Hematopoietic multipotent progenitor cell treated with erythropoietin and hydrocortisone succinate and interleukin-3 and kit ligand, for 6 days (in vitro differentiated cells): ENCODE measurements at regions not wholly inside any gene's neighbourhood (a gene's known extent, or its start where the extent isn't known, plus 50 kb on each side); places are given as distances from the start of the nearest gene placed in this dataset.
A peak's percentile ranks its signal among the peaks of the same experiment; 100 is the strongest.

Experiments
- DNase-seq: peaks from one replicate; pipeline ENCODE4 v3.0.0-alpha.2; 2015

GRCh38 chr2:239520811-239521517 is 120.1 kb upstream of the HDAC4 start:
- DNase-seq = no peak

DNA sequence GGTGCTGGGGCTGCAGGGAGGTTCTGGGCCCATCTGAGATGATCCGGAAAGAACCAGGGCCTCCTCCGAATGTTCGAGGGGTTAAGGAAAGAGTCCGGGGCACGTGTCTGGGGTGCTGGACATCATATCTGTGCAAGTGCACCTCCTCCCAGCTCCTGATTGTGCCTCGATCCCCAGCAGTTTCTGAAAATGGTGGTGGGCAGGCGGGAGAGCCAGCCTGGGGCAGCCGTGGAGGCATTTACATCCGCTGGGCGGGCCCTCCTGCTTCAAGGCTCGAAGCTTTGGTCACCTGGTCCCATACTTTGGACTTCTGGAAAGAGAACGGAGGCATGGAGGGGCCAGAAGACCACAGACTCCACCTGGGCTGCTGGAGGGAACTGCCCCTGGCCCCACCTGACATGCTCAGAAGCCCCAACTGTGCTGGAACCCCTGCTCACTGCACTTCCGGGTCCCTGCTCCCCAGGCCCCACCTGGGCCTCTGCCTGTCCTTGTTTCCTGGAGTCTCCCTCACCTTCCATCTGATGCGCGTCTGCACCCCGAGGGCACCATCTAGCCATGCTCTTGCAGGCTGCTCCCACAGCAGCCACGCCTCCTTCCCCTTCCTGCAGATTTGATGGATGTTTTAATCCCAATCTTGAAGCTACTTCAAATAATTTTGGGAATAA is 119.2 kb upstream of the HDAC4 start:
- no peak for DNase-seq

GRCh38 chr2:239519089-239519920 is 118.5 kb upstream of the HDAC4 start:
- DNase-seq = peak; percentile 43

DNA sequence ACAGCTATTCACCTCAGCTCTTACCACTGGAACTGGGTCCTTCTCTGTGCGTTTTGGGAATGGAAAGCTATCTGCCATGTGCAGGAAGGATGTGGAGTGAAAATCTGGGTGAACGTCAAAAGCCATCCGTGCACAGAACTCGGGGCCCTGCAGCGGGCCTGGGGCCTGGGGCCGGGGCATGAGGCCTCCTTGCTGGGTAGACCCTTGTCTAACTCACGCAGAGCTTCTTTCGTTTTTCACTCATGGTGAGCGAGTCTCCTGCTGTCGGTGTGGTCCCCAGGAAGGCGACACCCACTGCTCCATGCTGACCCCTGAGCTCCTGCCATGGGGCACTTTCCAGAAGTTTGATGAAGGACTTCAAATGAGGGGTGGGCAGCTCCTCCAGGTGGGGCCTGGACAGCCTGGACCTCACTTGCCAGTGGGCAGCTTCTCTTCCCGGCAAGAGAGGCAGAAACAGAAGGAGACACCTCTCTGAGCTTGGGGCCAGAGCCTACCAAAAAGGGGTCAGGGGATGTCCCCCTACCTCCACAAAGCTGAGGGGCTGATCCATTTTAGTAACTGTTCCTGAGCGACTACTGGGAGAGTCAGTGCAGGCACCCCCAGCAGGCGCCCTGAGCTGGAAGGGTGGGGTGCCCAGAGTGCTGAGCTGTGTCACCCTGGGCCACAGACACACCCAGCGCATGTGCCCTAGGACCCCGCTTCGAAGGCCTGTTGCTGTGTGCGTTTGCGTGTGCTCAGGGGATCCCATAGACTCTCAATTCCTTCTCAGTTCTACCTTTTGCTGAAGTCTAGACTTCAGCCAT is 117.7 kb upstream of the HDAC4 start:
- DNase-seq = no peak

GRCh38 chr2:239517686-239518085 is 116.9 kb upstream of the HDAC4 start:
- DNase-seq = no peak

- no peak for DNase-seq
These were observed 116.1 kb upstream of the HDAC4 start for GRCh38 chr2:239516954-239517305.

GRCh38 chr2:239516286-239516953 is 115.6 kb upstream of the HDAC4 start:
- no peak for DNase-seq

DNA sequence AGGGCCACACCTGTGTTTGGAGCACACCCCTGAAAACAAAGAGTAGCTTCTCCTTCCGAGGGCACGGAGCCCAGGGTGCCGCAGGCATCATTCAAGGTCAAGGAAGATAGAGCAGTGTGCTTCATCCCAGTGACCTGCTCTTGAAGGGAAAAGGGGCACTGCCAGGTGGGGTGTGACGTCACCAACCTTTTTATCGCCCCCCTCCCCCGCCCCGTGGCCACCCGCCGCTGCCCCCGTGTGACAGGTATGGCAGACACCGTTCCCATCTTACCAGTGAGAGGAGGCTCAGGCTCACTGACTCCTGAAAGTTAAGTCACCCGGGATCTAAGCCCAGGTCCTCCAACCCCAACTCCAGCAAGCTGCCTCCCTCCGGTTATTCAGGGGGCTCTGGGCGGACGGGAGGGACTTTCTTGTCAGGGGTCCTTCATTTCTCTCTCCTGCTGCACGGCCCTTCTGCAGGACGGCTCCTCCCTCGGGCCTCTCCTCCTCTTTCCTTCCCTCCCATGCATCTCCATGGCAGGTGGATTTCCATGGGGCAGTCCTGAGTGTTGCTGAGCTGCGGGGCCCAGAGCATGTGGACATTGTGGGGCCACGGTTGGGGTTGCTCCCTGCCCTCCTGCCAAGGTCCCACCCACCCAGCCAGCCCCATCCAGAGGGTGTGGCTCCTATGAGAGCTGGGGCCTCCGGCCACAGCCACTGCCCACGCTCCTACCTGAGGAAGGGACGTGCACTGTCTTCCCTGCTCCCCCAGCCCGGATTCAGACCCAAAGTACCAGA is 114.1 kb upstream of the HDAC4 start:
- no peak for DNase-seq

- no peak for DNase-seq
These were observed 111.2 kb upstream of the HDAC4 start for GRCh38 chr2:239512054-239512453.

DNA sequence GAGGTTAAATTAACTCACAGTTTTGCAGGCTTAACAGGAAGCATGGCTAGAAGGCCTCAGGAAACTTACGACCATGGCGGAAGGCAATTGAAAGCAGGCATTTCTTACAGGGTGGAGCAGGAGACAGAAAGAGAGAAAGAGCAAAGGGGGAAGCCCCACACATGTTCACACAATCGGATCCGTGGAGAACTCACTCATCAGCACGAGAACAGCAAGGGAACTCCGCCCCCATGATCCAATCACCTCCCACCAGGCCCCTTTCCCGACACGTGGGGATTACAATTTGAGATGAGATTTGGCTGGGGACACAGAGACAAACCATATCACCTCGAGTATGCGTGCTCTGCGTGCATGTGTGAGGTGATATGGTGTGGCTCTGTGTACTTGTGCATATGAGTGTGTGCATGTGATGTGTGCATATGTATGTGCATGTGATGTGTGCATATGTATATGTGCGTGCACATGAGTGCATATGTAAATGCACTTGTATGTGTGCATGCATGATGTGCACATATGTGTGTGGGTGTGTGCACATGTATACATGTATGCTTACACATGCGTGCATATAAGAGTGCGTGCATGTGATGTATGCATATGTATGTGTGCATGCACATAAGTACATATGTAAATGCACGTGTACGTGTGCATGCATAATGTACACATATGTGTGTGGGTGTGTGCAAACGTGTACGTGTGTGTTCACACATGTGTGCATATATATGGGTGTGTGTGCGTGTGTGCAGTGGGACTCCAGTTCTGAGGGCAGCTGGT is 108.7 kb upstream of the HDAC4 start:
- DNase-seq = no peak

- no peak for DNase-seq
These were observed 107.4 kb upstream of the HDAC4 start for GRCh38 chr2:239508261-239508660.

DNA sequence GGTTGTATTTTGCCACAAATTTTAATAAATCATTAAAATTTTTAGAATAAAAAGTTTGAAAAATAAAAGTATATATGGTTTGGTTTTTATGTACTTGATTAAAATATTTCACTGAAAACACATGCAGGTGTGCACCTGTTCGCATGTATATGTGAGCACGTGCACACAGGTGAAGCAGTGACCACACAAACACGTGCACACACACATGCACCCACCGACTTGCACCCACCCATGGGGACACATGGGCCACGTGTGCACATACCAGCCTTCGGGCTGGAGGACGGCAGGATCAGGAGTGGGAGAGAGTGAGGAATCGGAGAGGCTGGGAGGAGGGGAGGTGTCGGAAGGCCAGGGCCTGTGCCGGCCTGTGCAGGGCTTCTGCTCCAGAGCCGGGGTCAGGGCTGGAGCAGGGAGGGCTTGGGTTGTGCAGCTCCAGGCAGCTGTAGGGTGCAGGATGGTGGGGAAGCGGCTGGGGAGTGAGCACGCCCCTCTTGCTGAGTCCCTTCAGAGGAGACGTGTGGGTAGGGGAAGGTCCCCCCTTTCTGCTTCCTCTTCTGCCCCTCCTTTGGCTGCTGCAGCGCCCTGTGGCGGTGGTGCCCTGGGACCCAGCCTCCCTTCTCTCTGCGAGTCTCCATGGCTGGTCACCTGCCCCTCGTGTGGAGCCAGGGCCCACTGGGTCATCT is 106.9 kb upstream of the HDAC4 start:
- DNase-seq = no peak

DNA sequence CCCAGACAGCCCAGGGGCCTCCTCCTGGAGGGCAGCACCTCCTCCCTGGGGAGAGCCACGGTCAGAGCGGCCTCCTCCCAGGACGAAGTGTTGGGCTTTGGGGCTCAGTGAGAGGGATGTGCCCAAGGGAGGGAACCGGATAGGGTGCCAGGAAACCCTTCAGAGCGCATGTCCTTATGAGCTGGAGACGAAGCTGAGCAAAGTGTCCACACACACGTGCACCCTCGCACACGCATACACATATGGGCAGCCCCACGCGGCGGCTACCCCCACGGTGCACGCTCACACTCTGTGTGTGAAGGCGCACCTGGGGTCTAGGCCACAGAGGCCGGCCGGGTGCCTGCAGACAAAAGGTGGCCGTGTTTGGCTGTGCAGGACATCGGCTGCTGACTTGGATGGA is 106.1 kb upstream of the HDAC4 start:
- no peak for DNase-seq

DNA sequence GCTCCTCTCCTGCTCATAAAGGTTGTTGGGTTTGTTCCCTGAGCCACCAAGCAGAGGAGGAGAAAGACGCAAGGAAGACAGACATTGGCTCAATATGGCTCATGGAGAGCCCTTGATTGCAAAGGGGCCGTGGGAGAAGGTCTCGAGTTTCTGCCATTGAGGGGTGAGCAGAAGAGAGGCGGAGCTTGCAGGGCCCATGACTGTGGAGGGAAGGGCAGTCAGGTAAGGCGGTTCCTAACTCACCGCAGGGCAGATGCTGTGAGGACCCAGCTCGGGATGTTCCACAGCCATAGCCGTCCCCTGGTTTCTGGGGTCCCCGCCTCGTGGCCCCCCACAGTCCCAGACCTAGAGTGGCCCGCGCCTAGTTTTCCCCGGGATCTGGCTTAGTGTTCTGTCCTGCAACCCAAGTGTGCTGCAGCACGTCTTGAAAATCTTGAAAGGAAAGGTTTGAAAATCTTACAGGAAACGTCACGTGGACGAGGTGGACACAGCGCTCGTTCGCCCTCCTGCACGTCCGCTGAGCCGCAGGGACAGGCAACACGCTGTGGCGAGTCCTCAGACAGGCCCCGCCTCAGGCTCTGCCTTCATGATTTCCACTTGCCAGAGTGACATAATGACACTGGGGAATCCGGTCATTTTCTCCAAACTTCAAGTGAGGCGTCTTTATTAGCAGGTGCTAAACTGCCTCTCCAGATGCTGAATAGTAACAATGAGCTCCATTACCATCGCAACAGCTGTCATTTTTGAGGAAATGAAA is 105.5 kb upstream of the HDAC4 start:
- DNase-seq = no peak

- no peak for DNase-seq
These were observed 103.9 kb upstream of the HDAC4 start for GRCh38 chr2:239504643-239505235.

GRCh38 chr2:239502430-239503186 is 101.8 kb upstream of the HDAC4 start:
- DNase-seq = no peak

- DNase-seq = peak; percentile 64
These were observed 100.0 kb upstream of the HDAC4 start for GRCh38 chr2:239500574-239501550.
